ENCODE measurements at regions not wholly inside any gene's neighbourhood (a gene's known extent, or its start where the extent isn't known, plus 50 kb on each side); places are given as distances from the start of the nearest gene placed in this dataset.

DNA sequence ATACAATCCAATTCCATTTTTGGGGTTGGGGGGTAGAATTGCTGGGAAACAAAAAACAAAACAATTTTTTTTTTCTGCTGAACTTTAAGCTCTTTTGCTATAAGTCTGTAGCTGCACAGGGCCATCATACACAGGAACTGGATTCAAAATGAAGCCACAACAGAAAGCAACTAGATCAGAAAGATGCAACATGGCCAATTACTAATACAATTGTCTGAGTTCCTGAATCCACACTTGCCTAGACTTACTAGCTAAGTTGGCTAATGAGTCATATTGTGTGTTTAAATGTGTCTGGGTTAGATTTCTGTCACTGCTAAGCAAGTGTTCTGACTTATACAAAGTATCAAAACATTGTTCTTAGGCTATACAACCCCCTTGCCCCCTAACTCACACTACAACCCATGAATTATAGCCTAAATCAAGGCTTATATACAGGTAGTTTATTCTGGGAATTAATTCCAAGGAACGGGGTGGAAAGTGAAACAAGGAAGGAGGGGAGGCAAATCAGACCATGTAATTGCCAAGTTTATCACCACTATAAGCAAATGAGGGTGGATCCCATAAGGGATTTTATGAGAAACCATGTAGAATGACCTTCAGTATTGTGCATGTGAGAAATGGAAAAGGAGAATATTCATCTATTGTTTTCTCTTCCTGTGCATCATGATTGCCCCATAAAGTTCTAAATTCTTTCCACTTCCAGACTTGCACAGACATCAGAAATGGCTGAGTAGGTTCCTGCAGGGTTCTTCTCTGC is 337.9 kb upstream of the SORCS1 start:
- Histone ChIP-seq H3K9me3 (ENCODE audit: low read depth) (no peaks in the 10 kb centered on the region), H3K27ac (no peak overlapping the region), H3K4me2 (ENCODE audit: unreplicated experiment) (no peak overlapping the region), H3K9ac (no peak overlapping the region), H3K36me3 (ENCODE audit: low read depth) (no peaks in the 10 kb centered on the region), H3K4me1 (ENCODE audit: insufficient read depth) (no peaks in the 10 kb centered on the region), H3K79me2 (ENCODE audit: insufficient read depth) (no peaks in the 10 kb centered on the region), H3F3A (ENCODE audit: insufficient read depth) (no peaks in the 10 kb centered on the region), H3K9me2 (ENCODE audit: insufficient read depth) (no peaks in the 10 kb centered on the region), H3K27me3 (replicated peaks; ENCODE audit: insufficient read depth) (no peaks in the 10 kb centered on the region), H2AFZ (no peak overlapping the region), H4K20me1 (ENCODE audit: insufficient read depth) (no peaks in the 10 kb centered on the region), H3K4me3 (no peak overlapping the region)
- WGBS, 2 experiments (ENCODE audit: low coverage in 1 of 2, low lambda C conversion rate in 2 of 2, missing lambda C conversion rate in 2 of 2): 28 to 52% methylated on average over 1 of the region's 1 CpG
- TF ChIP-seq EZH2 (IDR thresholded peaks at IDR 0.05; ENCODE audit: insufficient read depth, poor library complexity, severe bottlenecking): no peak
- in situ Hi-C loops (cut with MboI): no loop called here
- peak; percentile 7 for DNase-seq

DNA sequence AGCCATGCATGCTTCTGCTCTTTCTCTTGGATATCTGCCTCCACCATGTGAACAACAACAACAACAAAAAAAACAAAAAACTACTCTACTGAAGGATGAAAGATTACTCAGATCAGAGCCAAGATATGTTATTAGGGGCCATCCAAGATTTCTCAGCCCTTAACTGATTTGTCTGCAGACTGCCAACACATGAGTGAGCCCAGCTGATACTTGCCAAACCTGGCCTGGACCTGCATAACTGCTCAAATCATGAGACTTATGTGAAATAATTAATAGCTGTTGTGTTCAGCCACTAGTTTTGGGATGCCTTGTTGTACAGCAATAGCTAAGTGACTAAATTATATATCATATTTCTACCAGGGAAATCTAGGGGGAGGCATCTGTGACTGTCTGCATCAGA is 334.5 kb upstream of the SORCS1 start:
- no peak overlapping the region for H3K4me3 ChIP-seq
- H3K4me1 ChIP-seq (ENCODE audit: insufficient read depth): no peaks in the 10 kb centered on the region
- H3K27me3 ChIP-seq (replicated peaks; ENCODE audit: insufficient read depth): no peaks in the 10 kb centered on the region
- no peak overlapping the region for H3K9ac ChIP-seq
- TF ChIP-seq EZH2 (IDR thresholded peaks at IDR 0.05; ENCODE audit: insufficient read depth, poor library complexity, severe bottlenecking) (no peak), EZH2phosphoT487 (IDR thresholded peaks at IDR 0.05; ENCODE audit: insufficient read depth, low read depth) (no peak)
- no peak overlapping the region for H3K4me2 ChIP-seq (ENCODE audit: unreplicated experiment)
- in situ Hi-C loops (cut with MboI): no loop called here
- no peak overlapping the region for H3K27ac ChIP-seq
- no peaks in the 10 kb centered on the region for H3K36me3 ChIP-seq (ENCODE audit: low read depth)
- no peak for DNase-seq
- H3K9me3 ChIP-seq (ENCODE audit: low read depth): no peaks in the 10 kb centered on the region
- H4K20me1 ChIP-seq (ENCODE audit: insufficient read depth): no peaks in the 10 kb centered on the region
- no peaks in the 10 kb centered on the region for H3F3A ChIP-seq (ENCODE audit: insufficient read depth)
- no peak overlapping the region for H2AFZ ChIP-seq
- no peaks in the 10 kb centered on the region for H3K79me2 ChIP-seq (ENCODE audit: insufficient read depth)
- H3K9me2 ChIP-seq (ENCODE audit: insufficient read depth): no peaks in the 10 kb centered on the region

DNA sequence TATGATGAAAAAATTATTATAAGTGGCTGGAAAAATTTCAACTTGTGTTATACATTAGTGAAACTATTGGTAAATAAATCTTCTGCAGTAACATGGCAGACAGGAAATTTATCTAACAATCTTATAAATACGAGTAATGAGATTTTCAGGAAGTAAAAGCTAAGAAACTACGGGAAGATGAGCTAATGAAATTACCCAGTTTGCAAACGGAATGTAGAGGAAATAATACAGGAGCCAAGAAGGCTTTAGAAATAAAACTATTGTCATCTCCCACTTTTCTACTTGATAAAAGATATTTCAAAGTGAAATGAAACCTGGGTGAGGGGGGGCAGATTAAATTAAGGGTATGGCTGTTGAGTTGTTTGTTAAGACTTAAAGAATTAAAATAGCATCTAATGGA is 332.5 kb upstream of the SORCS1 start:
- H3K79me2 ChIP-seq (ENCODE audit: insufficient read depth): no peaks in the 10 kb centered on the region
- H3K36me3 ChIP-seq (ENCODE audit: low read depth): no peaks in the 10 kb centered on the region
- no peaks in the 10 kb centered on the region for H3F3A ChIP-seq (ENCODE audit: insufficient read depth)
- no peak overlapping the region for H3K4me3 ChIP-seq
- no peak overlapping the region for H3K27ac ChIP-seq
- no peak overlapping the region for H3K9ac ChIP-seq
- H3K9me3 ChIP-seq (ENCODE audit: low read depth): no peaks in the 10 kb centered on the region
- no peak overlapping the region for H2AFZ ChIP-seq
- TF ChIP-seq EZH2phosphoT487 (IDR thresholded peaks at IDR 0.05; ENCODE audit: insufficient read depth, low read depth) (no peak), EZH2 (IDR thresholded peaks at IDR 0.05; ENCODE audit: insufficient read depth, poor library complexity, severe bottlenecking) (no peak)
- no peaks in the 10 kb centered on the region for H4K20me1 ChIP-seq (ENCODE audit: insufficient read depth)
- no peak overlapping the region for H3K4me2 ChIP-seq (ENCODE audit: unreplicated experiment)
- no peaks in the 10 kb centered on the region for H3K4me1 ChIP-seq (ENCODE audit: insufficient read depth)
- WGBS, 2 experiments (ENCODE audit: low coverage in 1 of 2, low lambda C conversion rate in 2 of 2, missing lambda C conversion rate in 2 of 2): 51 to 53% methylated on average over 3 of the region's 3 CpGs
- in situ Hi-C loops (cut with MboI): no loop called here
- no peak for DNase-seq
- 0 out of 2 replicates have a peak, but pooled peaks cover 3% of the 10 kb centered on the region for H3K27me3 ChIP-seq (replicated peaks; ENCODE audit: insufficient read depth)
- H3K9me2 ChIP-seq (ENCODE audit: insufficient read depth): no peaks in the 10 kb centered on the region

DNA sequence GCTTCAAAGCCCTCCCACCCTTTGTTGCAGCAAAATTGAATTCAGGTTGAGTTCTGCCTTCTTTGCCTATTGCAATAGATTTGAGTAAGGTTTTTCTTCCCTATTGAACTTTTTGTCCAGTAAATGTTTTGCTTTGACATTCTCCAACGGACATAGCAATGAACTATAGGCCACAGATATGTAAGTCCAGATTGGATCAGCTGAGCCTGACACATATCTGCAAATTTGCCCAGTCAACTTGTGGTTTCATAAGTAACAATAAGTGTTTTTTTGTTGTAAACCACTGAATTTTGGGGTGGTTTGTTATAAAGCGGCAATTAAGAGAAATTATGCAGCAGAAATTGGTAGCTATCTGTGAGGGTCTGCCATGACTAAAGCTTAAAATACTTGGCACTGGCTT is 332.1 kb upstream of the SORCS1 start:
- 37 to 49% methylated on average over 2 of the region's 2 CpGs for WGBS, 2 experiments (ENCODE audit: low coverage in 1 of 2, low lambda C conversion rate in 2 of 2, missing lambda C conversion rate in 2 of 2)
- Histone ChIP-seq H3K4me3 (no peak overlapping the region), H3K79me2 (ENCODE audit: insufficient read depth) (no peaks in the 10 kb centered on the region), H2AFZ (no peak overlapping the region), H3K9me2 (ENCODE audit: insufficient read depth) (no peaks in the 10 kb centered on the region), H3K27me3 (replicated peaks; ENCODE audit: insufficient read depth) (0 out of 2 replicates have a peak, but pooled peaks cover 3% of the 10 kb centered on the region), H3F3A (ENCODE audit: insufficient read depth) (no peaks in the 10 kb centered on the region), H3K36me3 (ENCODE audit: low read depth) (no peaks in the 10 kb centered on the region), H3K9ac (no peak overlapping the region), H3K9me3 (ENCODE audit: low read depth) (no peaks in the 10 kb centered on the region), H3K4me1 (ENCODE audit: insufficient read depth) (no peaks in the 10 kb centered on the region), H3K27ac (no peak overlapping the region), H3K4me2 (ENCODE audit: unreplicated experiment) (no peak overlapping the region), H4K20me1 (ENCODE audit: insufficient read depth) (no peaks in the 10 kb centered on the region)
- DNase-seq: peak; percentile 38
- in situ Hi-C loops (cut with MboI): no loop called here
- TF ChIP-seq EZH2 (IDR thresholded peaks at IDR 0.05; ENCODE audit: insufficient read depth, poor library complexity, severe bottlenecking) (no peak), EZH2phosphoT487 (IDR thresholded peaks at IDR 0.05; ENCODE audit: insufficient read depth, low read depth) (no peak)

DNA sequence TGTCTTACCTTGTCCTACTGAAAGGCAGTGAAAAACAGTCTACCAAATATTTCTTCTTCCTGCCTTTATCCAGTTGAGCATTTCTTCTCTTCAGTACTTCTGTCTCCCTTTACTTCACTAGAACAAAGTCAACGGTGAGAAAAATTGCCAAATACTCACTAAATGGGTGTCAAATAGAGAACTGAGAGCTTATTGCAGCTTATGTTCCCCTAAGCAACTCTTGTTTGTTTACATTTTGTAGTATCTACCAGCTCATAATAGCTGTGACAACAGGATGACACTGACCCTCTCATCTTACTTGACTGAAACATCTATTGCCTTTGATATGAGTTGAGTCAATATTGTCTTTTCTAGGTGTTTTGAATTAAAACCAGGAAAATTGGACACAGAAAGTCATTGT is 327.9 kb upstream of the SORCS1 start:
- Histone ChIP-seq H3K79me2 (ENCODE audit: insufficient read depth) (no peaks in the 10 kb centered on the region), H3K36me3 (ENCODE audit: low read depth) (no peaks in the 10 kb centered on the region), H3K4me1 (ENCODE audit: insufficient read depth) (no peaks in the 10 kb centered on the region), H4K20me1 (ENCODE audit: insufficient read depth) (no peaks in the 10 kb centered on the region), H3K4me3 (no peak overlapping the region), H3K9me2 (ENCODE audit: insufficient read depth) (no peaks in the 10 kb centered on the region), H2AFZ (no peak overlapping the region), H3K27ac (no peak overlapping the region), H3F3A (ENCODE audit: insufficient read depth) (no peaks in the 10 kb centered on the region), H3K9ac (no peak overlapping the region), H3K27me3 (replicated peaks; ENCODE audit: insufficient read depth) (0 out of 2 replicates have a peak, but pooled peaks cover 3% of the 10 kb centered on the region), H3K4me2 (ENCODE audit: unreplicated experiment) (no peak overlapping the region), H3K9me3 (ENCODE audit: low read depth) (no peaks in the 10 kb centered on the region)
- DNase-seq: no peak
- in situ Hi-C loops (cut with MboI): no loop called here
- 32 to 41% methylated on average over 1 of the region's 1 CpG for WGBS, 2 experiments (ENCODE audit: low coverage in 1 of 2, low lambda C conversion rate in 2 of 2, missing lambda C conversion rate in 2 of 2)
- TF ChIP-seq EZH2phosphoT487 (IDR thresholded peaks at IDR 0.05; ENCODE audit: insufficient read depth, low read depth): no peak

Data from GM23248 (cell line).